ENCODE measurements at regions not wholly inside any gene's neighbourhood (a gene's known extent, or its start where the extent isn't known, plus 50 kb on each side); places are given as distances from the start of the nearest gene placed in this dataset.
"Not testable (repeated sequence)": the region's sequence is repeated elsewhere in the genome, so short reads cannot be mapped to it uniquely, and the experiment has no call there.

- H3K4me1 ChIP-seq (ENCODE audit: insufficient read depth), result no peaks in the 10 kb centered on the region
- H3K36me3 ChIP-seq (ENCODE audit: insufficient read depth), result no peaks in the 10 kb centered on the region
- no peak for DNase-seq (ENCODE audit: extremely low spot score)
- H3K4me3 ChIP-seq (ENCODE audit: low read depth, low read length), result no peak overlapping the region
- no peak overlapping the region for H3K27ac ChIP-seq (ENCODE audit: low read depth)
These were observed 112.8 kb downstream of the POSTN start for GRCh38 chr13:37485756-37486155.

GRCh38 chr13:37484056-37484455, 114.5 kb downstream of the POSTN start:
- no peak for DNase-seq (ENCODE audit: extremely low spot score)
- Histone ChIP-seq H3K36me3 (ENCODE audit: insufficient read depth) (no peaks in the 10 kb centered on the region), H3K4me1 (ENCODE audit: insufficient read depth) (no peaks in the 10 kb centered on the region), H3K27ac (ENCODE audit: low read depth) (no peak overlapping the region), H3K4me3 (ENCODE audit: low read depth, low read length) (no peak overlapping the region)
- 31% methylated on average over 2 of the region's 2 CpGs for WGBS

- Histone ChIP-seq H3K4me3 (ENCODE audit: low read depth, low read length) (no peak overlapping the region), H3K36me3 (ENCODE audit: insufficient read depth) (no peaks in the 10 kb centered on the region), H3K27ac (ENCODE audit: low read depth) (no peak overlapping the region), H3K4me1 (ENCODE audit: insufficient read depth) (no peaks in the 10 kb centered on the region)
- DNase-seq (ENCODE audit: extremely low spot score), result no peak
- 94% methylated on average over 2 of the region's 2 CpGs for WGBS
These were observed 116.2 kb downstream of the POSTN start for GRCh38 chr13:37482331-37482730.

- 75% methylated on average over 1 of the region's 1 CpG for WGBS
- no peaks in the 10 kb centered on the region for H3K36me3 ChIP-seq (ENCODE audit: insufficient read depth)
- H3K4me1 ChIP-seq (ENCODE audit: insufficient read depth), result no peaks in the 10 kb centered on the region
- H3K4me3 ChIP-seq (ENCODE audit: low read depth, low read length), result no peak overlapping the region
- no peak for DNase-seq (ENCODE audit: extremely low spot score)
- no peak overlapping the region for H3K27ac ChIP-seq (ENCODE audit: low read depth)
These were observed 116.7 kb downstream of the POSTN start for GRCh38 chr13:37481885-37482227.

- Histone ChIP-seq H3K4me1 (ENCODE audit: insufficient read depth) (no peaks in the 10 kb centered on the region), H3K27ac (ENCODE audit: low read depth) (no peak overlapping the region), H3K4me3 (ENCODE audit: low read depth, low read length) (no peak overlapping the region), H3K36me3 (ENCODE audit: insufficient read depth) (no peaks in the 10 kb centered on the region)
- WGBS, result 75% methylated on average over 7 of the region's 7 CpGs
- DNase-seq (ENCODE audit: extremely low spot score), result no peak
These were observed 117.3 kb downstream of the POSTN start for GRCh38 chr13:37481011-37481884.

GRCh38 chr13:37479916-37480315, 118.7 kb downstream of the POSTN start:
- no peak for DNase-seq (ENCODE audit: extremely low spot score)
- Histone ChIP-seq H3K27ac (ENCODE audit: low read depth) (no peak overlapping the region), H3K4me3 (ENCODE audit: low read depth, low read length) (no peak overlapping the region), H3K4me1 (ENCODE audit: insufficient read depth) (no peaks in the 10 kb centered on the region), H3K36me3 (ENCODE audit: insufficient read depth) (no peaks in the 10 kb centered on the region)
- 43% methylated on average over 1 of the region's 1 CpG for WGBS

- Histone ChIP-seq H3K4me3 (ENCODE audit: low read depth, low read length) (no peak overlapping the region), H3K4me1 (ENCODE audit: insufficient read depth) (no peaks in the 10 kb centered on the region), H3K36me3 (ENCODE audit: insufficient read depth) (no peaks in the 10 kb centered on the region), H3K27ac (ENCODE audit: low read depth) (no peak overlapping the region)
- WGBS, result 34% methylated on average over 4 of the region's 4 CpGs
- no peak for DNase-seq (ENCODE audit: extremely low spot score)
These were observed 121.7 kb downstream of the POSTN start for GRCh38 chr13:37476874-37477273.

GRCh38 chr13:37475966-37476365, 122.6 kb downstream of the POSTN start:
- DNase-seq (ENCODE audit: extremely low spot score), result no peak
- Histone ChIP-seq H3K36me3 (ENCODE audit: insufficient read depth) (no peaks in the 10 kb centered on the region), H3K27ac (ENCODE audit: low read depth) (no peak overlapping the region), H3K4me1 (ENCODE audit: insufficient read depth) (no peaks in the 10 kb centered on the region), H3K4me3 (ENCODE audit: low read depth, low read length) (no peak overlapping the region)
- WGBS, result 95% methylated on average over 1 of the region's 1 CpG

- H3K4me3 ChIP-seq (ENCODE audit: low read depth, low read length), result no peak overlapping the region
- no peak for DNase-seq (ENCODE audit: extremely low spot score)
- H3K4me1 ChIP-seq (ENCODE audit: insufficient read depth), result no peaks in the 10 kb centered on the region
- 77% methylated on average over 2 of the region's 2 CpGs for WGBS
- no peaks in the 10 kb centered on the region for H3K36me3 ChIP-seq (ENCODE audit: insufficient read depth)
- H3K27ac ChIP-seq (ENCODE audit: low read depth), result no peak overlapping the region
These were observed 123.4 kb downstream of the POSTN start for GRCh38 chr13:37475151-37475550.

- 93% methylated on average over 5 of the region's 5 CpGs for WGBS
- no peak for DNase-seq (ENCODE audit: extremely low spot score)
- Histone ChIP-seq H3K4me3 (ENCODE audit: low read depth, low read length) (no peak overlapping the region), H3K36me3 (ENCODE audit: insufficient read depth) (no peaks in the 10 kb centered on the region), H3K27ac (ENCODE audit: low read depth) (no peak overlapping the region), H3K4me1 (ENCODE audit: insufficient read depth) (no peaks in the 10 kb centered on the region)
These were observed 125.5 kb downstream of the POSTN start for GRCh38 chr13:37473035-37473434.

- WGBS, result 99% methylated on average over 3 of the region's 4 CpGs
- H3K36me3 ChIP-seq (ENCODE audit: insufficient read depth); H3K4me3 ChIP-seq (ENCODE audit: low read depth, low read length); H3K4me1 ChIP-seq (ENCODE audit: insufficient read depth); DNase-seq (ENCODE audit: extremely low spot score); H3K27ac ChIP-seq (ENCODE audit: low read depth): not testable (repeated sequence)
These were observed 126.3 kb downstream of the POSTN start for GRCh38 chr13:37472266-37472665.

- H3K36me3 ChIP-seq (ENCODE audit: insufficient read depth), result no peaks in the 10 kb centered on the region
- DNase-seq (ENCODE audit: extremely low spot score), result no peak
- no peak overlapping the region for H3K4me3 ChIP-seq (ENCODE audit: low read depth, low read length)
- no peaks in the 10 kb centered on the region for H3K4me1 ChIP-seq (ENCODE audit: insufficient read depth)
- no peak overlapping the region for H3K27ac ChIP-seq (ENCODE audit: low read depth)
These were observed 138.4 kb downstream of the POSTN start for GRCh38 chr13:37460166-37460565.

- Histone ChIP-seq H3K4me3 (ENCODE audit: low read depth, low read length) (no peak overlapping the region), H3K36me3 (ENCODE audit: insufficient read depth) (no peaks in the 10 kb centered on the region), H3K4me1 (ENCODE audit: insufficient read depth) (no peaks in the 10 kb centered on the region), H3K27ac (ENCODE audit: low read depth) (no peak overlapping the region)
- no peak for DNase-seq (ENCODE audit: extremely low spot score)
- WGBS, result 78% methylated on average over 4 of the region's 4 CpGs
These were observed 141.0 kb downstream of the POSTN start for GRCh38 chr13:37457612-37458011.

- Histone ChIP-seq H3K4me3 (ENCODE audit: low read depth, low read length) (no peak overlapping the region), H3K4me1 (ENCODE audit: insufficient read depth) (no peaks in the 10 kb centered on the region), H3K36me3 (ENCODE audit: insufficient read depth) (no peaks in the 10 kb centered on the region), H3K27ac (ENCODE audit: low read depth) (no peak overlapping the region)
- DNase-seq (ENCODE audit: extremely low spot score), result no peak
- 91% methylated on average over 4 of the region's 4 CpGs for WGBS
These were observed 142.1 kb downstream of the POSTN start for GRCh38 chr13:37456506-37456905.

GRCh38 chr13:37456041-37456440, 142.5 kb downstream of the POSTN start:
- Histone ChIP-seq H3K36me3 (ENCODE audit: insufficient read depth) (no peaks in the 10 kb centered on the region), H3K4me3 (ENCODE audit: low read depth, low read length) (no peak overlapping the region), H3K27ac (ENCODE audit: low read depth) (no peak overlapping the region), H3K4me1 (ENCODE audit: insufficient read depth) (no peaks in the 10 kb centered on the region)
- WGBS, result 93% methylated on average over 1 of the region's 1 CpG
- DNase-seq (ENCODE audit: extremely low spot score), result no peak
